PC-3 (cell line): ENCODE measurements at regions not wholly inside any gene's neighbourhood (a gene's known extent, or its start where the extent isn't known, plus 50 kb on each side); places are given as distances from the start of the nearest gene placed in this dataset.
"Not testable (repeated sequence)": the region's sequence is repeated elsewhere in the genome, so short reads cannot be mapped to it uniquely, and the experiment has no call there.

Experiments
- ATAC-seq: fragments of 200-7000 bp; cut with Tn5 transposase; 2 replicates; pipeline ENCODE4 v1.9.1; 2020; ENCODE audit warnings: mild to moderate bottlenecking, moderate library complexity
- BruUV-seq: library from RNA; stranded (reverse); fragments of 400-500 nt; replicated peaks from 2 replicates; lab custom pipeline; 2021; lab: Mats Ljungman, UMichigan
- CTCF ChIA-PET: fragments of 300-600 bp; sonication (Branson Sonifier 250); formaldehyde crosslinking; loops from one replicate; lab custom pipeline; 2022; ENCODE audit warnings: antibody characterized with exemption; lab: Charles Lee
- POLR2A ChIA-PET: fragments of 300-600 bp; sonication (Branson Sonifier 250); formaldehyde crosslinking; loops from one replicate; lab custom pipeline; 2022; ENCODE audit warnings: antibody characterized with exemption; ENCODE audit not compliant: unreplicated experiment; lab: Charles Lee
- DNase-seq: peaks from one replicate; pipeline ENCODE4 v3.0.0-alpha.2; 2015
- H2AFZ ChIP-seq: fragments of 300-600 bp; sonication (generic); 2 replicates; pipeline ENCODE4 v1.6.0; 2016; ENCODE audit warnings: antibody characterized with exemption, low read length
- H3F3A ChIP-seq: fragments of 300-600 bp; sonication (generic); one replicate; pipeline ENCODE4 v1.6.0; 2017; ENCODE audit warnings: antibody characterized with exemption, low read length, control low read depth, mild to moderate bottlenecking; ENCODE audit not compliant: unreplicated experiment
- H3K27ac ChIP-seq: fragments of 300-600 bp; sonication (generic); 2 replicates; pipeline ENCODE4 v1.5.1; 2016; ENCODE audit warnings: mild to moderate bottlenecking, low read length
- H3K27me3 ChIP-seq: fragments of 300-600 bp; sonication (generic); 2 replicates; pipeline ENCODE4 v1.6.1; 2016; ENCODE audit warnings: low read length, mixed read lengths
- H3K36me3 ChIP-seq: fragments of 300-600 bp; sonication (generic); 2 replicates; pipeline ENCODE4 v1.6.1; 2016; ENCODE audit warnings: low read depth, mixed run types, low read length, mixed read lengths
- H3K4me1 ChIP-seq: fragments of 300-600 bp; sonication (generic); 2 replicates; pipeline ENCODE4 v1.5.1; 2016; ENCODE audit warnings: low read length; ENCODE audit not compliant: insufficient read depth
- H3K4me2 ChIP-seq: fragments of 300-600 bp; sonication (generic); 2 replicates; pipeline ENCODE4 v1.6.0; 2016; ENCODE audit warnings: low read length
- H3K4me3 ChIP-seq: fragments of 300-600 bp; sonication (generic); 2 replicates; pipeline ENCODE4 v1.5.1; 2016; ENCODE audit warnings: mild to moderate bottlenecking, low read length, mixed read lengths
- H3K79me2 ChIP-seq: fragments of 300-600 bp; sonication (generic); 2 replicates; pipeline ENCODE4 v1.6.1; 2017; ENCODE audit warnings: low read length, mixed read lengths
- H3K9ac ChIP-seq: fragments of 300-600 bp; sonication (generic); 2 replicates; pipeline ENCODE4 v1.6.0; 2016; ENCODE audit warnings: mild to moderate bottlenecking, low read length
- H3K9me2 ChIP-seq: fragments of 300-600 bp; sonication (generic); replicated peaks from 2 replicates; pipeline ENCODE4 v1.6.1; 2016; ENCODE audit warnings: mixed run types, low read length, mixed read lengths
- H3K9me3 ChIP-seq: fragments of 300-600 bp; sonication (generic); 2 replicates; pipeline ENCODE4 v1.6.1; 2016; ENCODE audit warnings: low read length, mixed read lengths
- H4K20me1 ChIP-seq: fragments of 300-600 bp; sonication (generic); 2 replicates; pipeline ENCODE4 v1.6.1; 2016; ENCODE audit warnings: low read length, mixed read lengths
- CTCF ChIP-seq: fragments of 300-600 bp; sonication (generic); conservative IDR thresholded peaks from 2 replicates; pipeline ENCODE4 v1.5.1; 2017; ENCODE audit warnings: antibody characterized with exemption, low read depth, mild to moderate bottlenecking, low read length
- EZH2 ChIP-seq: fragments of 300-600 bp; sonication (generic); IDR thresholded peaks from one replicate; pipeline ENCODE4 v1.6.1; 2017; ENCODE audit warnings: antibody characterized with exemption, mild to moderate bottlenecking, low read length; ENCODE audit not compliant: unreplicated experiment
- EZH2phosphoT487 ChIP-seq: fragments of 300-600 bp; sonication (generic); IDR thresholded peaks from 2 replicates; pipeline ENCODE4 v1.6.1; 2018; ENCODE audit warnings: mild to moderate bottlenecking, antibody characterized with exemption, low read length, borderline replicate concordance
- intact Hi-C: fragments of 100-400 bp; cut with micrococcal nuclease; formaldehyde crosslinking; loops from 2 replicates; pipeline ENCODE4 v1.9.0; 2023

GRCh38 chr11:129750343-129751292 is 65.0 kb upstream of the TMEM45B start:
- CTCF ChIA-PET, result interaction anchor here (0.7 to 1.2 kb wide), 4 partner anchors 10 to 386 kb away, joined by 3 to 9 read pairs (median 4); no protein-coding TSS in a partner anchor
- Histone ChIP-seq H4K20me1 (no peaks in the 10 kb centered on the region), H3F3A (no peaks in the 10 kb centered on the region), H3K27me3 (no peaks in the 10 kb centered on the region), H3K4me2 (peak overlapping the region; percentile 75), H2AFZ (peak overlapping the region; percentile 83), H3K9me2 (no peaks in the 10 kb centered on the region), H3K9ac (no peak overlapping the region; the same call in 1 of the 2 replicates), H3K79me2 (no peaks in the 10 kb centered on the region), H3K27ac (no peak overlapping the region), H3K4me1 (peaks cover 5% of the 10 kb centered on the region; the same call in 1 of the 2 replicates), H3K4me3 (peak overlapping the region; percentile 39; the same call in 1 of the 2 replicates), H3K36me3 (no peaks in the 10 kb centered on the region), H3K9me3 (no peaks in the 10 kb centered on the region)
- ATAC-seq (peak; percentile 97), DNase-seq (peak; percentile 89)
- TF ChIP-seq EZH2, result no peak
- no peak for TF ChIP-seq EZH2phosphoT487
- TF ChIP-seq CTCF, result peak; percentile 98
- no TSS peak for BruUV-seq
- intact Hi-C loops, result loop anchor here (1.0 to 5.0 kb wide), 6 partner anchors 113 to 863 kb away; no protein-coding TSS in a partner anchor
- POLR2A ChIA-PET, result no interaction called here

DNA sequence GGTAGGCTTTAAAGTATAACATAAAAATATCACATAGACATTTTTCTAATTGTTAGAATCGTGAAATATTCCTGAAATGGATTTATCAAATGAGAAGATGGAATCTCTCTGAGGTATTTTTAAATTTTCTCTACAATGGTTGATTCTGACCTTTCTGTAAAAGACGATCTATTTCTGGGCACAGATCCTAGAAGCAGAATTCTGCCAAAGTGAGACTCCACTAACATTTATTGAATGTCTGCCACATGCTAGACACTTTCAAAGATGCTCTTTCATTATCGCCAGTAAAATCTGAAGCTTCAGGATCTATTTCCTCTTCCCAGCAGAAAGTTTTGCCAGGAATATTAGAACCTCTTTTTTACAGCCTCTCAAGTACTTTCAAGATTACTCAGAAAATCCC is 64.1 kb upstream of the TMEM45B start:
- Histone ChIP-seq H3K27me3 (no peaks in the 10 kb centered on the region), H3K4me2 (no peak overlapping the region), H3K9ac (no peak overlapping the region), H3K4me3 (no peak overlapping the region), H2AFZ (no peak overlapping the region), H4K20me1 (no peaks in the 10 kb centered on the region), H3K9me3 (no peaks in the 10 kb centered on the region), H3K79me2 (no peaks in the 10 kb centered on the region), H3F3A (no peaks in the 10 kb centered on the region), H3K9me2 (no peaks in the 10 kb centered on the region), H3K36me3 (no peaks in the 10 kb centered on the region), H3K27ac (no peak overlapping the region), H3K4me1 (peaks cover 5% of the 10 kb centered on the region; the same call in 1 of the 2 replicates)
- POLR2A ChIA-PET, result no interaction called here
- TF ChIP-seq EZH2phosphoT487 (no peak), EZH2 (no peak), CTCF (no peak)
- CTCF ChIA-PET, result no interaction called here
- ATAC-seq (no peak), DNase-seq (no peak)
- intact Hi-C loops, result loop anchor here (1.0 to 5.0 kb wide), 5 partner anchors 114 to 864 kb away; no protein-coding TSS in a partner anchor
- no TSS peak for BruUV-seq

DNA sequence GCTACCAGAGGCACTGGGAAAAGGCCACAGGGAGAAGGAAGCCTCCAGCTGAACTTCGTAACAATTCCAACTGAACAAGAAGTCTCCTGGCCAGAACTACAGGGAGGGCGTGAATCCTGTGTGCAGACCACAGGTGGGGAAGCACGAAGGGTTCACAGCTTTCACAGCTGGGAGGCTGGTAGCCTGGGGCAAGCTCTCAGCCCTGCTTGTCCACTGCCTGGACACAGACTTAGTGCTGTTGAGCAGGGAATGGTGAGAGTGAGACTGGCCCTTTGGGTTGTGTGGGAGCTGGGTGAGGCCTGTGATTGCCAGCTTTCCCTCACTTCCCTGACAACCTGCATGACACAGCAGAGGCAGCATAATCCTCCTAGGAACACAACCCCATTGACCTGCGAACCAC is 52.1 kb upstream of the TMEM45B start:
- H3K9me3 ChIP-seq, H3K36me3 ChIP-seq, H3K79me2 ChIP-seq, H3F3A ChIP-seq, POLR2A ChIA-PET, BruUV-seq, CTCF ChIA-PET, DNase-seq, H4K20me1 ChIP-seq, H3K9me2 ChIP-seq, intact Hi-C loops, H3K27me3 ChIP-seq: not testable (repeated sequence)
- Histone ChIP-seq H3K4me3 (peak overlapping the region; percentile 20; the same call in 1 of the 2 replicates), H3K9ac (peak overlapping the region; percentile 15; the same call in 1 of the 2 replicates), H3K4me1 (peaks cover 30% of the 10 kb centered on the region), H2AFZ (0 out of 2 replicates have a peak overlapping the region, but pooled peaks have one; percentile 25), H3K27ac (peak overlapping the region; percentile 70), H3K4me2 (peak overlapping the region; percentile 56)
- peak; percentile 10; the same call in 1 of the 2 replicates for ATAC-seq

DNA sequence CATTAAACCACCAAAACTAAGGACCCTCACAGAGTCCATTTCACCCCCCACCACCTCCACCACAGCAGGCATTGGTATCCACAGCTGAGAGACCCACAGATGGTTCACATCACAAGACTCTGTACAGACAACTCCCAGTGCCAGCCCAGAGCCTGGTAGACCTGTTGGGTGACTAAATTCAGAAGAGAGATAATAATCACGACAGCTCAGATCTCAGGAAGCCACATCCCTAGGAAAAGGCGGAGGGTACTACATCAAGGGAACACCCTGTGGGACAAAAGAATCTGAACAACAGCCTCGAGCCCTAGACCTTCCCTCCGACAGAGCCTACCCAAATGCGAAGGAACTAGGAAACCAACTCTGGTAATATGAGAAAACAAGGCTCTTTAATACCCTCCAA is 51.4 kb upstream of the TMEM45B start:
- H3K79me2 ChIP-seq, CTCF ChIA-PET, intact Hi-C loops, BruUV-seq, H3K9me3 ChIP-seq, H3K36me3 ChIP-seq, POLR2A ChIA-PET, H4K20me1 ChIP-seq, H3K27me3 ChIP-seq, H3F3A ChIP-seq, H3K9me2 ChIP-seq: not testable (repeated sequence)
- Histone ChIP-seq H3K27ac (peak overlapping the region; percentile 70), H3K4me1 (peaks cover 30% of the 10 kb centered on the region), H2AFZ (peak overlapping the region; percentile 38), H3K9ac (peak overlapping the region; percentile 15; the same call in 1 of the 2 replicates), H3K4me2 (peak overlapping the region; percentile 56), H3K4me3 (peak overlapping the region; percentile 23; the same call in 1 of the 2 replicates)
- DNase-seq (peak; percentile 87), ATAC-seq (peak; percentile 75)
